ENCODE measurements at regions not wholly inside any gene's neighbourhood (a gene's known extent, or its start where the extent isn't known, plus 50 kb on each side); places are given as distances from the start of the nearest gene placed in this dataset.

DNA sequence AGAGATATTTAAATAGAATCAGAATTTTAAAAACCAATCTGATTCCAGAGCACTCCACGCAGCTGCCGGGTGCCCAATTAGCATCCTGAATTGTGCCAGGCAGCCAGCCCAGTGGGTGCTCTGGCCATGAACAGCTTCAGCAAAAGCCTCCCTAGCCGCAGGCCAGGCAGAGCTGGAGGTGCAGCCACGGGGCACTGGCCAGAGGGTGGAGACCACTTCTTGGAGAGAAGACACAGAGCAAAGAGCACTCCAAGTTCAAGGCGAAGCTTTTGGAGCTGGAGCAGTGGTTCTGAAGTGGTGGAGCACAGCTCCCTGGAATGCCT, 475.6 kb upstream of the PROK2 start:
- TF ChIP-seq, protein P1, sequence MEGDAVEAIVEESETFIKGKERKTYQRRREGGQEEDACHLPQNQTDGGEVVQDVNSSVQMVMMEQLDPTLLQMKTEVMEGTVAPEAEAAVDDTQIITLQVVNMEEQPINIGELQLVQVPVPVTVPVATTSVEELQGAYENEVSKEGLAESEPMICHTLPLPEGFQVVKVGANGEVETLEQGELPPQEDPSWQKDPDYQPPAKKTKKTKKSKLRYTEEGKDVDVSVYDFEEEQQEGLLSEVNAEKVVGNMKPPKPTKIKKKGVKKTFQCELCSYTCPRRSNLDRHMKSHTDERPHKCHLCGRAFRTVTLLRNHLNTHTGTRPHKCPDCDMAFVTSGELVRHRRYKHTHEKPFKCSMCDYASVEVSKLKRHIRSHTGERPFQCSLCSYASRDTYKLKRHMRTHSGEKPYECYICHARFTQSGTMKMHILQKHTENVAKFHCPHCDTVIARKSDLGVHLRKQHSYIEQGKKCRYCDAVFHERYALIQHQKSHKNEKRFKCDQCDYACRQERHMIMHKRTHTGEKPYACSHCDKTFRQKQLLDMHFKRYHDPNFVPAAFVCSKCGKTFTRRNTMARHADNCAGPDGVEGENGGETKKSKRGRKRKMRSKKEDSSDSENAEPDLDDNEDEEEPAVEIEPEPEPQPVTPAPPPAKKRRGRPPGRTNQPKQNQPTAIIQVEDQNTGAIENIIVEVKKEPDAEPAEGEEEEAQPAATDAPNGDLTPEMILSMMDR (IDR thresholded peaks at IDR 0.05), result no peak
- TF ChIP-seq ZFX (IDR thresholded peaks at IDR 0.05; ENCODE audit: borderline replicate concordance), result no peak
